ENCODE measurements at regions not wholly inside any gene's neighbourhood (a gene's known extent, or its start where the extent isn't known, plus 50 kb on each side); places are given as distances from the start of the nearest gene placed in this dataset.

GRCh38 chr3:96478496-96478895, 335.9 kb upstream of the EPHA6 start:
- no peak for TF ChIP-seq EZH2 (IDR thresholded peaks at IDR 0.05; ENCODE audit: borderline replicate concordance, low read length)
- TF ChIP-seq, protein P1, sequence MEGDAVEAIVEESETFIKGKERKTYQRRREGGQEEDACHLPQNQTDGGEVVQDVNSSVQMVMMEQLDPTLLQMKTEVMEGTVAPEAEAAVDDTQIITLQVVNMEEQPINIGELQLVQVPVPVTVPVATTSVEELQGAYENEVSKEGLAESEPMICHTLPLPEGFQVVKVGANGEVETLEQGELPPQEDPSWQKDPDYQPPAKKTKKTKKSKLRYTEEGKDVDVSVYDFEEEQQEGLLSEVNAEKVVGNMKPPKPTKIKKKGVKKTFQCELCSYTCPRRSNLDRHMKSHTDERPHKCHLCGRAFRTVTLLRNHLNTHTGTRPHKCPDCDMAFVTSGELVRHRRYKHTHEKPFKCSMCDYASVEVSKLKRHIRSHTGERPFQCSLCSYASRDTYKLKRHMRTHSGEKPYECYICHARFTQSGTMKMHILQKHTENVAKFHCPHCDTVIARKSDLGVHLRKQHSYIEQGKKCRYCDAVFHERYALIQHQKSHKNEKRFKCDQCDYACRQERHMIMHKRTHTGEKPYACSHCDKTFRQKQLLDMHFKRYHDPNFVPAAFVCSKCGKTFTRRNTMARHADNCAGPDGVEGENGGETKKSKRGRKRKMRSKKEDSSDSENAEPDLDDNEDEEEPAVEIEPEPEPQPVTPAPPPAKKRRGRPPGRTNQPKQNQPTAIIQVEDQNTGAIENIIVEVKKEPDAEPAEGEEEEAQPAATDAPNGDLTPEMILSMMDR (conservative IDR thresholded peaks at IDR 0.05 in 1 of 2, IDR thresholded peaks at IDR 0.05 in 1 of 2; ENCODE audit: extremely low read depth in 1 of 2, insufficient read depth in 1 of 2, low read depth in 1 of 2, low read length in 2 of 2) = no peak

Data from mammary epithelial cell (primary cell).